ENCODE measurements at regions not wholly inside any gene's neighbourhood (a gene's known extent, or its start where the extent isn't known, plus 50 kb on each side); places are given as distances from the start of the nearest gene placed in this dataset.

GRCh38 chr11:97732011-97732632 lies 1288.6 kb upstream of the CNTN5 start:
- Histone ChIP-seq H3K27ac (ENCODE audit: low read depth, low read length) (no peak overlapping the region), H3K4me1 (ENCODE audit: control insufficient read depth in 3 of 3, insufficient read depth in 3 of 3, low read length in 3 of 3) (no peaks in the 10 kb centered on the region), H3K36me3 (ENCODE audit: control insufficient read depth in 3 of 3, insufficient read depth in 3 of 3, low read length in 3 of 3) (no peaks in the 10 kb centered on the region), H3K9ac (ENCODE audit: low read depth in 1 of 3, low read length in 3 of 3) (no peak overlapping the region), H3K27me3 (ENCODE audit: control insufficient read depth in 3 of 3, insufficient read depth in 3 of 3, low read length in 3 of 3) (no peaks in the 10 kb centered on the region), H3K9me3 (ENCODE audit: control insufficient read depth in 3 of 3, low read length in 3 of 3) (no peaks in the 10 kb centered on the region), H3K4me3 (ENCODE audit: low read length in 3 of 3) (no peak overlapping the region)

DNA sequence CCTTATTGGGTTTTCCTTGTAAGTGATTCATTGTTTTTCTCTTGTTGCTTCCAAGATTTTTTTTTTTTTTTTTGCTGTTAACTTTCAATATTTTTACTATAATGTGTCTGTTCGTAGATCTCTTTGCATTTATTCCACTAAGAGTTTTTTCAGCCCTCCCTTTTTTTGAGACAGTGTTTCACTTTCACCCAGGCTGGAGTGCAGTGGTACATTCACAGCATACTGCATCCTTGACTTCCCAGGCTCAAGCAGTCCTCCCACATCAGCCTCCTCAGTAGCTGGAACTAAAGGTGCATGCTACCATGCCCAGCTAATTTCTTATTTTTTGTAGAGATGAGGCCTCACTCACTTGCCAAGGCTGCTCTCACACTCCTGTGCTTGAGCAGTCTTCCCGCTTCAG lies 1282.0 kb upstream of the CNTN5 start:
- H3K27me3 ChIP-seq (ENCODE audit: control insufficient read depth in 3 of 3, insufficient read depth in 3 of 3, low read length in 3 of 3), result no peaks in the 10 kb centered on the region
- no peaks in the 10 kb centered on the region for H3K36me3 ChIP-seq (ENCODE audit: control insufficient read depth in 3 of 3, insufficient read depth in 3 of 3, low read length in 3 of 3)
- H3K27ac ChIP-seq (ENCODE audit: low read depth, low read length), result no peak overlapping the region
- no peak overlapping the region for H3K9ac ChIP-seq (ENCODE audit: low read depth in 1 of 3, low read length in 3 of 3)
- H3K4me1 ChIP-seq (ENCODE audit: control insufficient read depth in 3 of 3, insufficient read depth in 3 of 3, low read length in 3 of 3), result no peaks in the 10 kb centered on the region
- no peak overlapping the region for H3K4me3 ChIP-seq (ENCODE audit: low read length in 3 of 3)
- peaks cover 0 to 4% (median 0%) of the 10 kb centered on the region in 3 donors for H3K9me3 ChIP-seq (ENCODE audit: control insufficient read depth in 3 of 3, low read length in 3 of 3)

DNA sequence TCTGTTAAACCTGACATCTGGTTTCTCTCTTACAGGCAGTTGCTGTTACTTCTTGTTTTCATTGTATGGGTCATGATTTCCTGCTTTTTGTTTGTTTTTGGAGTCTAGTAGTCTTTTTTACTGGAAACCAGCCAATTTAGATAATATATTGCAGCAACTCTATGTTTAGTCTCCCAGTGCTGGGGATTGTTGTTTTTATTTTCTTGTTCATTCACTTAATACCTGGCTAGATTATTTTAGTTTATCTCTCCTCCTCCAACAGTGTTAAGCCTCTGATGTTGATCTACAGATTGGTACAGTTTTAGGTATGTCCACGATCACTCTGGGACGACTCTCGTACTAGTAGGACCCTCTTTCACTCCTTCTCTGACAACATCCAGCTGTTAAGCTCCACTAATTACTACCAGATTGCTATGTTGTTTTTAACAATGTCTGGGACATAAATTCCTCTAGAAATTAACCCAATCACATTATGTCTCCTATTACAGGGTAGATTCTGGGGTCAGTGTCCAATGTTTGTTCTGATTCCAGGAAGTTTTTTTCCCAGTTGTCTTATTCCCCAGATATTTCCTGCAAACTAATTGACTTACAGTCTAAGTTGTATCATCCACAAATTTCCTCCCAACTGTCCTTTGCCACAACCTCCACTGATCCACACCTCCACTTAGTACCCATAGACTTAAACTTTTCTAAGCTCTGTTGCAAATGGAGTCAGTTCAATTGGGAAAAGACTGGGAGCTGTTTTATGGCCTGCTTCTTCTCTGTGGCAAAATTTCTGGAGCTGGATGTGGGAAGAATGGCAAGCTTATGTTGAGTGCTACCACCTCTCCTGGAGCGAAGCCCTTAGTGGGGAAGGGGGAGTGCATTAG lies 1280.6 kb upstream of the CNTN5 start:
- no peaks in the 10 kb centered on the region for H3K36me3 ChIP-seq (ENCODE audit: control insufficient read depth in 3 of 3, insufficient read depth in 3 of 3, low read length in 3 of 3)
- no peaks in the 10 kb centered on the region for H3K4me1 ChIP-seq (ENCODE audit: control insufficient read depth in 3 of 3, insufficient read depth in 3 of 3, low read length in 3 of 3)
- no peak overlapping the region for H3K9ac ChIP-seq (ENCODE audit: low read depth in 1 of 3, low read length in 3 of 3)
- H3K9me3 ChIP-seq (ENCODE audit: control insufficient read depth in 3 of 3, low read length in 3 of 3), result peaks cover 0 to 4% (median 1%) of the 10 kb centered on the region in 3 donors
- no peak overlapping the region for H3K4me3 ChIP-seq (ENCODE audit: low read length in 3 of 3)
- no peak overlapping the region for H3K27ac ChIP-seq (ENCODE audit: low read depth, low read length)
- H3K27me3 ChIP-seq (ENCODE audit: control insufficient read depth in 3 of 3, insufficient read depth in 3 of 3, low read length in 3 of 3), result no peaks in the 10 kb centered on the region

- Histone ChIP-seq H3K4me1 (ENCODE audit: control insufficient read depth in 3 of 3, insufficient read depth in 3 of 3, low read length in 3 of 3) (no peaks in the 10 kb centered on the region), H3K9ac (ENCODE audit: low read depth in 1 of 3, low read length in 3 of 3) (no peak overlapping the region), H3K4me3 (ENCODE audit: low read length in 3 of 3) (no peak overlapping the region), H3K27me3 (ENCODE audit: control insufficient read depth in 3 of 3, insufficient read depth in 3 of 3, low read length in 3 of 3) (no peaks in the 10 kb centered on the region), H3K9me3 (ENCODE audit: control insufficient read depth in 3 of 3, low read length in 3 of 3) (peaks cover 0 to 4% (median 1%) of the 10 kb centered on the region in 3 donors), H3K27ac (ENCODE audit: low read depth, low read length) (no peak overlapping the region), H3K36me3 (ENCODE audit: control insufficient read depth in 3 of 3, insufficient read depth in 3 of 3, low read length in 3 of 3) (no peaks in the 10 kb centered on the region)
Observed at GRCh38 chr11:97740801-97741151, 1280.0 kb upstream of the CNTN5 start.

DNA sequence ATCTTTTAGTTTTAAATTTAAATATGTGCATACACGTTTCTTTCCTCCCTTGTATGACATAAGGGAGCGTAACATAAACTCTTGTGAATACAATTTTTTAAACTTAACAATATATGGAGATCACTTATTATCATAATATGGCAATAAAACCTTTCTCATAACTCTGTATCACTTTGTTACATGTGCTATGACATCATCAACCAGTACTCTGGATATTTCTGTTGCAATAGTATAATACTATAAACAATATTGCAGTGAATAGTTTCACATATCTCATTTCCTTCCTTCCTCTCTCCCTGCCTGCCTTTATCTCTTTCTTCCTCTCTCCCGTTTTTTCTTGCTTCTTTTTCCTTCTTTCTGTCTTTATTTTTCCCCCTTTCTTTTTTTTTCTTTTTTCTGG lies 1278.0 kb upstream of the CNTN5 start:
- Histone ChIP-seq H3K4me3 (ENCODE audit: low read length in 3 of 3) (no peak overlapping the region), H3K27ac (ENCODE audit: low read depth, low read length) (no peak overlapping the region), H3K9ac (ENCODE audit: low read depth in 1 of 3, low read length in 3 of 3) (no peak overlapping the region), H3K9me3 (ENCODE audit: control insufficient read depth in 3 of 3, low read length in 3 of 3) (peaks cover 0 to 1% (median 0%) of the 10 kb centered on the region in 3 donors), H3K27me3 (ENCODE audit: control insufficient read depth in 3 of 3, insufficient read depth in 3 of 3, low read length in 3 of 3) (no peaks in the 10 kb centered on the region), H3K36me3 (ENCODE audit: control insufficient read depth in 3 of 3, insufficient read depth in 3 of 3, low read length in 3 of 3) (no peaks in the 10 kb centered on the region), H3K4me1 (ENCODE audit: control insufficient read depth in 3 of 3, insufficient read depth in 3 of 3, low read length in 3 of 3) (no peaks in the 10 kb centered on the region)

DNA sequence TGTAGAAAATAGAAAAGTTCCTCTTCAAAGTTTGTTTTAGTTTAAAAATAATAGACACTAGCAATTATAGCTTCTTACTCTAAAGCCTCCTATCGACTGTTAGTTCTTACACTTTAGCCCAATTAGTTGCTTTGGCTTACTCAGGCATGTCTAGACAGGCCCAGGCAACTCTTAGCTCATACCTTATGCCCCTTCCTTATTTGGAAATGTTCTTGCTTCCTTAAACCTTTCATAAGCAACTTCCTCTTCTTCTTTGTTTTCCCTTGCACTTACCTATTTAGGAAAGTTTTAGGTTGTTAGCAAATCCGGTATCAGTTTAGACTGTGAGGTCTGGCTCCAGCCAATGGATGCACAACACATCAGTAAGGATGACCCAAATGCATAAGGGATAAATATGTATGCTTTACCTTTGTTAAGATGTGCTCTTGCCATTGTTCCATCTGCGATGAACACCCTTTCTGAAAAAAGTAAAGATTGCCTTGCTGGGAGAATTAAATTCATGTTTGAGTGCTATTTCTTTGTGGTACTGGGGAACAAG lies 1277.5 kb upstream of the CNTN5 start:
- Histone ChIP-seq H3K4me1 (ENCODE audit: control insufficient read depth in 3 of 3, insufficient read depth in 3 of 3, low read length in 3 of 3) (no peaks in the 10 kb centered on the region), H3K9me3 (ENCODE audit: control insufficient read depth in 3 of 3, low read length in 3 of 3) (peaks cover 0 to 1% (median 0%) of the 10 kb centered on the region in 3 donors), H3K4me3 (ENCODE audit: low read length in 3 of 3) (no peak overlapping the region), H3K36me3 (ENCODE audit: control insufficient read depth in 3 of 3, insufficient read depth in 3 of 3, low read length in 3 of 3) (no peaks in the 10 kb centered on the region), H3K27me3 (ENCODE audit: control insufficient read depth in 3 of 3, insufficient read depth in 3 of 3, low read length in 3 of 3) (no peaks in the 10 kb centered on the region), H3K9ac (ENCODE audit: low read depth in 1 of 3, low read length in 3 of 3) (no peak overlapping the region), H3K27ac (ENCODE audit: low read depth, low read length) (no peak overlapping the region)

DNA sequence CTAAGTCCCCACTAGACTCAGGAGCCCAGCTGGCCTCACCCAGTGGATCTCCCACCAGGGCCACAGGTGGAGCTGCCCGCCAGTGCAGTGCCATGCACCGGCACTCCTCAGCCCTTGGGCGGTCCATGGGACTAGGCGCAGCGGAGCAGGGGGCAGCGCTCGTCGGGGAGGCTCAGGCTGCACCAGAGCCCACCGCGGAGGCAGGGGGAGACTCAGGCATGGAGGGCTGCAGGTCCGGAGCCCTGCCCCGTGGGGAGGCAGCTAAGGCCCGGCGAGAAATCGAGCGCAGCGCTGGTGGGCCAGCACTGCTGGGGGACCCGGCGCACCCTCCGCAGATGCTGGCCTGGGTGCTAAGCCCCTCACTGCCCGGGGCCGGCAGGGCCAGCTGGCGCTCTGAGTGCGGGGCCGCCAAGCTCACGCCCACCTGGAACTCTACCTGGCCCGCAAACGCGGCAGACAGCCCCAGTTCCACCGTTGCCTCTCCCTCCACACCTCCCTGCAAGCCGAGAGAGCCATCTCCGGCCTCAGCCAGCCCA lies 1275.2 kb upstream of the CNTN5 start:
- Histone ChIP-seq H3K9me3 (ENCODE audit: control insufficient read depth in 3 of 3, low read length in 3 of 3) (peaks cover 0 to 1% (median 0%) of the 10 kb centered on the region in 3 donors), H3K4me1 (ENCODE audit: control insufficient read depth in 3 of 3, insufficient read depth in 3 of 3, low read length in 3 of 3) (no peaks in the 10 kb centered on the region), H3K27ac (ENCODE audit: low read depth, low read length) (no peak overlapping the region), H3K4me3 (ENCODE audit: low read length in 3 of 3) (no peak overlapping the region), H3K36me3 (ENCODE audit: control insufficient read depth in 3 of 3, insufficient read depth in 3 of 3, low read length in 3 of 3) (no peaks in the 10 kb centered on the region), H3K27me3 (ENCODE audit: control insufficient read depth in 3 of 3, insufficient read depth in 3 of 3, low read length in 3 of 3) (no peaks in the 10 kb centered on the region), H3K9ac (ENCODE audit: low read depth in 1 of 3, low read length in 3 of 3) (no peak overlapping the region)

DNA sequence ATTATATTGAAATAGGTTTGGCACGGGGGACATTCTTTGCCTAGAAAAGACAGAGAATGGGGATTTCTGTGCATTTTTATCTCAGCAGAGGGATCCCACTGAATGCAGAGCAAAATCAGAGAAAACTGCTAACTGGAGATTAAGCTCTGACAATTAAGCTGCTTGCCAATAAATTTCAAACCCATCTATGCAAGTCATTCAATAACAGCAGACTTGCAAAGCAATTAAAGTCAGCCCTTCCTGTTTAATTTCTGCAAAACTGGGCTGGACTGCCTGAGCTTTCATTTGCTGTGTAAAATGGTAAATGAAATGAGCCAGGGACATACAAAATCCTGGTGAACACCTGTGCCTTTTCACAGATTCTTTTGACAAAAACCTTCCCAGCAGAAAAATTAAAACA lies 1273.9 kb upstream of the CNTN5 start:
- Histone ChIP-seq H3K9ac (ENCODE audit: low read depth in 1 of 3, low read length in 3 of 3) (no peak overlapping the region), H3K27me3 (ENCODE audit: control insufficient read depth in 3 of 3, insufficient read depth in 3 of 3, low read length in 3 of 3) (no peaks in the 10 kb centered on the region), H3K27ac (ENCODE audit: low read depth, low read length) (no peak overlapping the region), H3K4me1 (ENCODE audit: control insufficient read depth in 3 of 3, insufficient read depth in 3 of 3, low read length in 3 of 3) (no peaks in the 10 kb centered on the region), H3K4me3 (ENCODE audit: low read length in 3 of 3) (no peak overlapping the region), H3K36me3 (ENCODE audit: control insufficient read depth in 3 of 3, insufficient read depth in 3 of 3, low read length in 3 of 3) (no peaks in the 10 kb centered on the region), H3K9me3 (ENCODE audit: control insufficient read depth in 3 of 3, low read length in 3 of 3) (peaks cover 0 to 1% (median 0%) of the 10 kb centered on the region in 3 donors)

DNA sequence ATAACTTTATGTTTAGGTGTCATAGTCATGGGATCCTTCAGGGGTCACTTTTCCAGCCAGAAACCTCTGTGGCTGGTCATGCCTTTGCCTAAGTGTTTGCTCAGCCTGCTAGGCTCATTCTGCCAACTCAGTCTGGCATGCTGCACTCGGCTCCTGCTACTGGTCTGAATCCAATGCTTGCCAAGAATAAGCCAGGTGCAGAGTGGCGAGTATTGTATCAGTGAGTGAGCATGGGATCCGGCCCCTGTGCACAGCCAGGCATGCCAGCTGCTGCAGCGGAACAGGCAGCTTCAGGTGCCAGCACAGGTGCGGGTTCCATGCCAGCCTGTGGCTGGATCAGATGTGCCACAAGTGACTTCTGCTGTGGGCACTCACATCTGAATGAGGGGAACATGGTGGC lies 1269.3 kb upstream of the CNTN5 start:
- H3K27me3 ChIP-seq (ENCODE audit: control insufficient read depth in 3 of 3, insufficient read depth in 3 of 3, low read length in 3 of 3), result no peaks in the 10 kb centered on the region
- H3K9me3 ChIP-seq (ENCODE audit: control insufficient read depth in 3 of 3, low read length in 3 of 3), result peaks cover 0 to 5% (median 0%) of the 10 kb centered on the region in 3 donors
- H3K36me3 ChIP-seq (ENCODE audit: control insufficient read depth in 3 of 3, insufficient read depth in 3 of 3, low read length in 3 of 3), result no peaks in the 10 kb centered on the region
- no peak overlapping the region for H3K27ac ChIP-seq (ENCODE audit: low read depth, low read length)
- H3K4me1 ChIP-seq (ENCODE audit: control insufficient read depth in 3 of 3, insufficient read depth in 3 of 3, low read length in 3 of 3), result no peaks in the 10 kb centered on the region
- H3K9ac ChIP-seq (ENCODE audit: low read depth in 1 of 3, low read length in 3 of 3), result no peak overlapping the region
- no peak overlapping the region for H3K4me3 ChIP-seq (ENCODE audit: low read length in 3 of 3)

- Histone ChIP-seq H3K27me3 (ENCODE audit: control insufficient read depth in 3 of 3, insufficient read depth in 3 of 3, low read length in 3 of 3) (no peaks in the 10 kb centered on the region), H3K36me3 (ENCODE audit: control insufficient read depth in 3 of 3, insufficient read depth in 3 of 3, low read length in 3 of 3) (no peaks in the 10 kb centered on the region), H3K4me3 (ENCODE audit: low read length in 3 of 3) (no peak overlapping the region), H3K9me3 (ENCODE audit: control insufficient read depth in 3 of 3, low read length in 3 of 3) (peaks cover 0 to 5% (median 0%) of the 10 kb centered on the region in 3 donors), H3K27ac (ENCODE audit: low read depth, low read length) (no peak overlapping the region), H3K4me1 (ENCODE audit: control insufficient read depth in 3 of 3, insufficient read depth in 3 of 3, low read length in 3 of 3) (no peaks in the 10 kb centered on the region), H3K9ac (ENCODE audit: low read depth in 1 of 3, low read length in 3 of 3) (no peak overlapping the region)
Observed at GRCh38 chr11:97751952-97752351, 1268.8 kb upstream of the CNTN5 start.

Data from skeletal muscle tissue (tissue), 3 donors.